Calu3 (cell line): ENCODE measurements at regions not wholly inside any gene's neighbourhood (a gene's known extent, or its start where the extent isn't known, plus 50 kb on each side); places are given as distances from the start of the nearest gene placed in this dataset.

Experiments
- BruUV-seq: library from RNA; stranded (reverse); fragments of 400-500 nt; replicated peaks from 2 replicates; lab custom pipeline; 2021; lab: Mats Ljungman, UMichigan
- CTCF ChIA-PET: fragments of 300-600 bp; sonication (Branson Sonifier 250); formaldehyde crosslinking; loops from one replicate; lab custom pipeline; 2022; ENCODE audit warnings: antibody characterized with exemption; lab: Charles Lee
- DNase-seq: peaks from one replicate; pipeline ENCODE4 v3.0.0; 2022
- H3K27ac Mint-ChIP-seq: one replicate; pipeline ENCODE4 v1.8.0; 2022; ENCODE audit warnings: mixed read lengths; ENCODE audit not compliant: unreplicated experiment
- H3K27me3 Mint-ChIP-seq: one replicate; pipeline ENCODE4 v1.8.0; 2022; ENCODE audit warnings: mixed read lengths; ENCODE audit not compliant: unreplicated experiment
- H3K36me3 Mint-ChIP-seq: one replicate; pipeline ENCODE4 v1.8.0; 2022; ENCODE audit warnings: mild to moderate bottlenecking, moderate library complexity, mixed read lengths; ENCODE audit not compliant: insufficient read depth, unreplicated experiment
- H3K4me1 Mint-ChIP-seq: one replicate; pipeline ENCODE4 v1.8.0; 2022; ENCODE audit warnings: mild to moderate bottlenecking, low read depth, mixed read lengths; ENCODE audit not compliant: unreplicated experiment
- H3K4me3 Mint-ChIP-seq: one replicate; pipeline ENCODE4 v1.8.0; 2022; ENCODE audit warnings: mild to moderate bottlenecking, low read depth, moderate library complexity, mixed read lengths; ENCODE audit not compliant: unreplicated experiment
- H3K9me3 Mint-ChIP-seq: one replicate; pipeline ENCODE4 v1.8.0; 2022; ENCODE audit warnings: low read depth, mixed read lengths; ENCODE audit not compliant: unreplicated experiment
- CTCF ChIP-seq: fragments of 200-600 bp; IDR thresholded peaks from one replicate; pipeline ENCODE4 v1.8.0; 2022; ENCODE audit warnings: antibody characterized with exemption; ENCODE audit not compliant: unreplicated experiment
- intact Hi-C: fragments of 100-400 bp; cut with micrococcal nuclease; formaldehyde crosslinking; loops from one replicate; pipeline ENCODE4 v1.10.0; 2022; ENCODE audit not compliant: unreplicated experiment

GRCh38 chr4:147139455-147140198 lies 194.0 kb upstream of the TTC29 start:
- intact Hi-C loops, result no loop called here
- BruUV-seq, result no TSS peak
- H3K27me3 Mint-ChIP-seq, result no peaks in the 10 kb centered on the region
- no peak overlapping the region for H3K4me3 Mint-ChIP-seq
- H3K27ac Mint-ChIP-seq, result no peak overlapping the region
- H3K36me3 Mint-ChIP-seq, result no peaks in the 10 kb centered on the region
- no peaks in the 10 kb centered on the region for H3K4me1 Mint-ChIP-seq
- no peak for TF ChIP-seq CTCF
- DNase-seq, result no peak
- CTCF ChIA-PET, result no interaction called here
- H3K9me3 Mint-ChIP-seq, result no peaks in the 10 kb centered on the region

- Mint-ChIP-seq H3K27ac (no peak overlapping the region), H3K27me3 (no peaks in the 10 kb centered on the region), H3K36me3 (no peaks in the 10 kb centered on the region), H3K4me1 (no peaks in the 10 kb centered on the region), H3K4me3 (no peak overlapping the region), H3K9me3 (no peaks in the 10 kb centered on the region)
- intact Hi-C loops, result no loop called here
- no peak for DNase-seq
- no TSS peak for BruUV-seq
- CTCF ChIA-PET, result no interaction called here
- no peak for TF ChIP-seq CTCF
Measured at GRCh38 chr4:147151763-147152162, 206.1 kb upstream of the TTC29 start.

- no TSS peak for BruUV-seq
- peak; percentile 23 for DNase-seq
- no peaks in the 10 kb centered on the region for H3K4me1 Mint-ChIP-seq
- peak overlapping the region; percentile 67 for H3K4me3 Mint-ChIP-seq
- H3K36me3 Mint-ChIP-seq, result no peaks in the 10 kb centered on the region
- TF ChIP-seq CTCF, result no peak
- intact Hi-C loops, result no loop called here
- H3K9me3 Mint-ChIP-seq, result no peaks in the 10 kb centered on the region
- no peaks in the 10 kb centered on the region for H3K27me3 Mint-ChIP-seq
- H3K27ac Mint-ChIP-seq, result no peak overlapping the region
- CTCF ChIA-PET, result interaction anchor here (1.0 to 1.4 kb wide), 5 partner anchors 61 to 433 kb away, joined by 3 to 6 read pairs (median 3); no protein-coding TSS in a partner anchor
Measured at GRCh38 chr4:147157860-147158701, 212.4 kb upstream of the TTC29 start.

GRCh38 chr4:147160908-147161513 lies 215.3 kb upstream of the TTC29 start:
- no TSS peak for BruUV-seq
- Mint-ChIP-seq H3K27ac (no peak overlapping the region), H3K36me3 (no peaks in the 10 kb centered on the region), H3K4me3 (no peak overlapping the region), H3K27me3 (no peaks in the 10 kb centered on the region), H3K4me1 (no peaks in the 10 kb centered on the region), H3K9me3 (no peaks in the 10 kb centered on the region)
- intact Hi-C loops, result loop anchor here (1.0 to 2.0 kb wide), 4 partner anchors 126 to 429 kb away; no protein-coding TSS in a partner anchor
- CTCF ChIA-PET, result interaction anchor here (0.6 to 1.5 kb wide), 6 partner anchors 24 to 1624 kb away, joined by 3 to 11 read pairs (median 8); no protein-coding TSS in a partner anchor
- TF ChIP-seq CTCF, result peak; percentile 41
- DNase-seq, result peak; percentile 16
